A549 (cell line): ENCODE measurements at regions not wholly inside any gene's neighbourhood (a gene's known extent, or its start where the extent isn't known, plus 50 kb on each side); places are given as distances from the start of the nearest gene placed in this dataset.

ENCODE experiments used
- CTCF ChIP-seq: fragments of >200 bp; sonication (Bioruptor Twin); formaldehyde crosslinking; IDR thresholded peaks from 3 replicates; pipeline ENCODE4 v1.5.1; 2016
- EP300 ChIP-seq, 2 experiments: fragments of >200 bp; sonication (Bioruptor Twin); formaldehyde crosslinking; IDR thresholded peaks; 2 replicates in 1 of 2; 3 replicates in 1 of 2; pipeline ENCODE4 v1.6.1; 2016 to 2017
- NFE2L2 ChIP-seq: fragments of 150-350 bp; conservative IDR thresholded peaks from 2 replicates; pipeline ENCODE4 v1.6.1; 2014; ENCODE audit warnings: low read length
- POLR2A ChIP-seq: IDR thresholded peaks from 2 replicates; pipeline ENCODE4 v1.6.1; 2012; ENCODE audit warnings: mild to moderate bottlenecking, low read length
- RAD21 ChIP-seq, 2 experiments: fragments of >200 bp in 1 of 2; sonication (Bioruptor Twin) in 1 of 2; formaldehyde crosslinking in 1 of 2; IDR thresholded peaks in 1 of 2; conservative IDR thresholded peaks in 1 of 2; 2 replicates in 1 of 2; 3 replicates in 1 of 2; pipeline ENCODE4 v1.6.1; 2012 to 2018; ENCODE audit warnings: inconsistent platforms in 1 of 2
- RCOR1 ChIP-seq: fragments of 150-350 bp; IDR thresholded peaks from 2 replicates; pipeline ENCODE4 v1.6.1; 2014; ENCODE audit warnings: antibody characterized with exemption, low read length, low read depth
- SMC3 ChIP-seq: fragments of >200 bp; sonication (Bioruptor Twin); formaldehyde crosslinking; IDR thresholded peaks from 3 replicates; pipeline ENCODE4 v1.6.1; 2018; ENCODE audit warnings: inconsistent platforms

GRCh38 chr4:161097821-161098220 is 1066.0 kb downstream of the FSTL5 start:
- TF ChIP-seq CTCF (no peak), NFE2L2 (no peak), RAD21 (conservative IDR thresholded peaks at IDR 0.05 in 1 of 2, IDR thresholded peaks at IDR 0.05 in 1 of 2) (no peak), RCOR1 (no peak), EP300 (IDR thresholded peaks at IDR 0.05) (no peak), POLR2A (no peak), SMC3 (no peak)
